Psoas muscle (tissue), 7 donors: ENCODE measurements at regions not wholly inside any gene's neighbourhood (a gene's known extent, or its start where the extent isn't known, plus 50 kb on each side); places are given as distances from the start of the nearest gene placed in this dataset.

Experiments
- ATAC-seq, 4 donors: fragments of 200-7000 bp; cut with Tn5 transposase; one replicate each; pipeline ENCODE4 v1.9.1; 2020; ENCODE audit warnings: moderate library complexity in 3 of 4, mild to moderate bottlenecking in 2 of 4
- DNase-seq, 2 donors: peaks; one replicate each; pipeline ENCODE4 v3.0.0-alpha.2; 2020
- H3K27ac ChIP-seq: fragments of 200-600 bp; one replicate; pipeline ENCODE4 v1.8.0; 2022
- H3K27me3 ChIP-seq, 3 donors: fragments of 200-600 bp in 1 of 3; one replicate each; pipeline versions ENCODE4 v1.6.1 to v1.8.0; 2013 to 2022; ENCODE audit warnings: low read length in 2 of 3, mild to moderate bottlenecking in 2 of 3, moderate library complexity in 1 of 3; ENCODE audit not compliant: insufficient read depth in 3 of 3
- H3K36me3 ChIP-seq, 2 donors: fragments of 200-600 bp in 1 of 2; one replicate each; pipeline versions ENCODE4 v1.6.1 to v1.8.0; 2013 to 2022; ENCODE audit warnings: low read depth in 1 of 2, mild to moderate bottlenecking in 1 of 2, moderate library complexity in 1 of 2; ENCODE audit not compliant: insufficient read depth in 1 of 2
- H3K4me1 ChIP-seq: fragments of 200-600 bp; one replicate; pipeline ENCODE4 v1.8.0; 2022
- H3K4me3 ChIP-seq: fragments of 200-600 bp; one replicate; pipeline ENCODE4 v1.8.0; 2022; ENCODE audit warnings: mild to moderate bottlenecking
- H3K9me3 ChIP-seq: fragments of 200-600 bp; one replicate; pipeline ENCODE4 v1.8.0; 2022
- WGBS, 3 donors: extraction: QIAGEN DNeasy Blood & Tissue Kit; methylation state at CpG; one replicate each; pipeline versions ENCODE4 v1.1.6 to v1.1.7; 2013; 5-methylcytosine and 5-hydroxymethylcytosine counted together
- intact Hi-C, 2 donors: fragments of 100-400 bp; cut with DNase I; formaldehyde crosslinking; loops; one replicate each; pipeline versions ENCODE4 v1.11.0 to v1.14.2; 2022
- TF ChIP-seq, protein P1 (sequence below): fragments of 200-600 bp; IDR thresholded peaks from one replicate; pipeline ENCODE4 v1.8.0; 2022; ENCODE audit warnings: antibody characterized with exemption
- donor health status: healthy with polysubstance abuse.
- donor health status: DM: no; HTN: no; CAD: no; lungs with moderate emphysema.
- donor health status: Bipolar disorder and iron deficiency.
- donor health status: healthy.
- donor health status: DM: yes; HTN: yes; CAD: no.
- donor health status: DM: no; HTN: no; CAD: no.
- donor health status: DM: yes; HTN: yes; CAD: no.

DNA sequence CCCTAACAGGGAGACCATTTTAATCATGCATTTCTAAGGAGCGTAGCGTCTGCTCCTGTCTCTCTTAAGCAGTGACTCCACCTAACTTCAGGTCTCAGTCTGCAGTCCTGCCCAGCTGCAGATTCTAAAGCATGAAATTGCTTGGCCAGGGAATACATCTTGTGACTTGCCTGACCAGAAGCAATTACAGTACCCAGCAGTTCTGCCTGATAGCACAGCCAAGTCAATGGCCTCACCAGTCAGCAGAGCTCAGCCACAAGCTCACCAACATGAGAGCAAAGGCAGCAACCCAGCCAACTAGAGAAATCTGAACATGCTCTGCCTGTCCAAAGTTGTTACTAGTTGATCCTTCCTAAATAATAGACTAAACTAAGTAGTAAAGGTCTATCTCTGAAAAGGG lies 2011.9 kb upstream of the PCDH10 start:
- TF ChIP-seq, protein P1, sequence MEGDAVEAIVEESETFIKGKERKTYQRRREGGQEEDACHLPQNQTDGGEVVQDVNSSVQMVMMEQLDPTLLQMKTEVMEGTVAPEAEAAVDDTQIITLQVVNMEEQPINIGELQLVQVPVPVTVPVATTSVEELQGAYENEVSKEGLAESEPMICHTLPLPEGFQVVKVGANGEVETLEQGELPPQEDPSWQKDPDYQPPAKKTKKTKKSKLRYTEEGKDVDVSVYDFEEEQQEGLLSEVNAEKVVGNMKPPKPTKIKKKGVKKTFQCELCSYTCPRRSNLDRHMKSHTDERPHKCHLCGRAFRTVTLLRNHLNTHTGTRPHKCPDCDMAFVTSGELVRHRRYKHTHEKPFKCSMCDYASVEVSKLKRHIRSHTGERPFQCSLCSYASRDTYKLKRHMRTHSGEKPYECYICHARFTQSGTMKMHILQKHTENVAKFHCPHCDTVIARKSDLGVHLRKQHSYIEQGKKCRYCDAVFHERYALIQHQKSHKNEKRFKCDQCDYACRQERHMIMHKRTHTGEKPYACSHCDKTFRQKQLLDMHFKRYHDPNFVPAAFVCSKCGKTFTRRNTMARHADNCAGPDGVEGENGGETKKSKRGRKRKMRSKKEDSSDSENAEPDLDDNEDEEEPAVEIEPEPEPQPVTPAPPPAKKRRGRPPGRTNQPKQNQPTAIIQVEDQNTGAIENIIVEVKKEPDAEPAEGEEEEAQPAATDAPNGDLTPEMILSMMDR = no peak
- intact Hi-C loops = no loop called here
- Histone ChIP-seq H3K27ac (no peak overlapping the region), H3K4me3 (no peak overlapping the region), H3K4me1 (no peaks in the 10 kb centered on the region), H3K36me3 (no peaks in the 10 kb centered on the region), H3K27me3 (no peaks in the 10 kb centered on the region), H3K9me3 (no peaks in the 10 kb centered on the region)
- WGBS, 3 donors = 93 to 98% (median 95%) methylated on average over 2 of the region's 2 CpGs
- DNase-seq (no peak), ATAC-seq (no peak)

DNA sequence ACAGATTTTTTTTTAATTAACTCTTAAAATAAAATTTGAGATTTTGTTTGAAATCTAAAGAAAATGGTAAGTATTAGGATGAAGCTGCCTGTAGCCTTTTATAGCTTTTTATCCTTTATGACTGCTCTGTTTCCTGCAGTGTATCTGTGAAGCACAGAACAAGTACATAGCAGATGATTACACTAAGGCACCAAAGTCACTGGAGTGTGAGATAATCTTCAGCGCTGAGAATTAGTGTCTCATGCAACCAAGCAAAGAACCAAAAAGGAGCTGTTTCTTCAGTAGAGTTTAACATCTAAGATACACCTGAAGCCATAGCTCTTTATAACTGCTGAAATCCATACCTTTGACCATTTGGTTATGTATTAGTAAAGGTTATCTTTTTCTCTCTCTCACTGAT lies 1989.8 kb upstream of the PCDH10 start:
- 81 to 90% (median 83%) methylated on average over 1 of the region's 1 CpG for WGBS, 3 donors
- TF ChIP-seq, protein P1 = no peak
- no peaks in the 10 kb centered on the region for H3K9me3 ChIP-seq
- ATAC-seq (no peak), DNase-seq (no peak)
- no peak overlapping the region for H3K27ac ChIP-seq
- H3K36me3 ChIP-seq = no peaks in the 10 kb centered on the region
- H3K27me3 ChIP-seq = no peaks in the 10 kb centered on the region
- intact Hi-C loops = no loop called here
- H3K4me3 ChIP-seq = no peak overlapping the region
- H3K4me1 ChIP-seq = no peaks in the 10 kb centered on the region

DNA sequence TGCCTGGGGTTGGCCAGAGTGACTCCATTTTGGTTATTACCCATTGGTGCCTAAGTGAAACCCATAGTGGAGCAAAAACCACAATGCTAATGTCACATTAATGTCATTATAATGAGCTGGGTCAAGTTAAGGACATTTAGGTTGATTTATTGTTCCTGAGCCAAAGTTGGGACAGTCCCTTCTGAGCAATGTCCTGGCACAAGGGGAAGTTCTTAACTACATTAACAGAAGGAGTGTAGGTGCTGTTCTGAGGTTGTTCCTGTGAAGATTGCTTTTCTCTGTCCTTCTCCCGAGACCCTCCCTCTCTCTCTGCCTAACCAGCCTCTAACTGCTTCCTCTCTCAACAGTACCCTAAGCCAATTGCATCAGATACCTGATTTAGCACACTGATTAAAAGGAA lies 1956.8 kb upstream of the PCDH10 start:
- Histone ChIP-seq H3K4me3 (no peak overlapping the region), H3K9me3 (no peaks in the 10 kb centered on the region), H3K27me3 (no peaks in the 10 kb centered on the region), H3K27ac (no peak overlapping the region), H3K4me1 (no peaks in the 10 kb centered on the region), H3K36me3 (no peaks in the 10 kb centered on the region)
- ATAC-seq (no peak), DNase-seq (no peak)
- TF ChIP-seq, protein P1 = no peak
- intact Hi-C loops = no loop called here
- WGBS, 3 donors = 53 to 77% (median 77%) methylated on average over 1 of the region's 1 CpG

DNA sequence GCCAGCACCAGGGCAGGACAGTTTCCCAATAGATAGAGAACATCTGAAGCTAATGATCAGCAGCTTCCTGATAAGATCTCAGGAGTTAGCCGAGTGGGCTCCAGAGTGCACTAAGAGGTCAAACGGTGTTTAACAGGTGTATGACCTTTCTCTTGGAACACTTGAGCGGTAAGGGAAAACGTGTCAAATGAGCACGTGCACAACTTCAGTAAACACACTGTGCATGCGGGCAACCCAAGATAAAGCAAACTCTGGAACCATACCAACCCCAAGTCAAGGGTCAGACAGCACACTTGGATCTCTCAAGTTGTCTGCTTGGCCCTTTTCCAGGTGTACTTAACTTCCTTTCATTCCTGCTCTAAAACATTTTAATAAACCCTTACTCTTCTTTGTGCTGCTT lies 1941.5 kb upstream of the PCDH10 start:
- ATAC-seq (no peak), DNase-seq (no peak)
- intact Hi-C loops = no loop called here

DNA sequence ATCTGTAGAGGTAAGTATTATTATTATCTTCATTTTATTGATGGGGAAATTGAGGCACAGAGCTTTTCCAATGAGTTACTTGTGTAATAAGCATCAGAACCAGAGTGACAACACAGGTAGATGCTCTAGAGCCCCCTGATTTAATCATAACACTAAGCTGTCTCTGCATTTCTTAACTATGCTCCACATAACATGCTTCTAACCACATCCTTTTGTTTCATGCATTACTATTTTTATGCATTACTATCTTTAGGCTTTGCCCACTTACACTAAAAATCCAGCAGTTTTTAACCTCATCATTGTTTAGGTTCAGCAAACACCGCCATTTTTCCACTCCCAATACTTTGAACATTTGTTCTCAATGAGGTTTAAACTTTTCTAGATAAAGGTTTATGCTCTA lies 1900.8 kb upstream of the PCDH10 start:
- H3K27me3 ChIP-seq = no peaks in the 10 kb centered on the region
- TF ChIP-seq, protein P1 = no peak
- ATAC-seq = no peak
- no peaks in the 10 kb centered on the region for H3K4me1 ChIP-seq
- no peaks in the 10 kb centered on the region for H3K9me3 ChIP-seq
- 35 to 39% (median 38%) methylated on average over 1 of the region's 1 CpG for WGBS, 3 donors
- no peak overlapping the region for H3K4me3 ChIP-seq
- no peak overlapping the region for H3K27ac ChIP-seq
- H3K36me3 ChIP-seq = no peaks in the 10 kb centered on the region
- intact Hi-C loops = no loop called here
- DNase-seq = no peak

More for the DNA sequence above, 1941.5 kb upstream of the PCDH10 start:
- no peaks in the 10 kb centered on the region for H3K36me3 ChIP-seq
- no peaks in the 10 kb centered on the region for H3K9me3 ChIP-seq
- no peaks in the 10 kb centered on the region for H3K4me1 ChIP-seq
- WGBS, 3 donors = 75 to 82% (median 80%) methylated on average over 6 of the region's 6 CpGs
- H3K27me3 ChIP-seq = no peaks in the 10 kb centered on the region
- no peak overlapping the region for H3K4me3 ChIP-seq
- H3K27ac ChIP-seq = no peak overlapping the region
- TF ChIP-seq, protein P1 = no peak
